PC-3 (cell line): ENCODE measurements at regions not wholly inside any gene's neighbourhood (a gene's known extent, or its start where the extent isn't known, plus 50 kb on each side); places are given as distances from the start of the nearest gene placed in this dataset.

Source experiments
- ATAC-seq: fragments of 200-7000 bp; cut with Tn5 transposase; 2 replicates; pipeline ENCODE4 v1.9.1; 2020; ENCODE audit warnings: mild to moderate bottlenecking, moderate library complexity
- BruUV-seq: library from RNA; stranded (reverse); fragments of 400-500 nt; replicated peaks from 2 replicates; lab custom pipeline; 2021; lab: Mats Ljungman, UMichigan
- CTCF ChIA-PET: fragments of 300-600 bp; sonication (Branson Sonifier 250); formaldehyde crosslinking; loops from one replicate; lab custom pipeline; 2022; ENCODE audit warnings: antibody characterized with exemption; lab: Charles Lee
- POLR2A ChIA-PET: fragments of 300-600 bp; sonication (Branson Sonifier 250); formaldehyde crosslinking; loops from one replicate; lab custom pipeline; 2022; ENCODE audit warnings: antibody characterized with exemption; ENCODE audit not compliant: unreplicated experiment; lab: Charles Lee
- DNase-seq: peaks from one replicate; pipeline ENCODE4 v3.0.0-alpha.2; 2015
- H2AFZ ChIP-seq: fragments of 300-600 bp; sonication (generic); 2 replicates; pipeline ENCODE4 v1.6.0; 2016; ENCODE audit warnings: antibody characterized with exemption, low read length
- H3F3A ChIP-seq: fragments of 300-600 bp; sonication (generic); one replicate; pipeline ENCODE4 v1.6.0; 2017; ENCODE audit warnings: antibody characterized with exemption, low read length, control low read depth, mild to moderate bottlenecking; ENCODE audit not compliant: unreplicated experiment
- H3K27ac ChIP-seq: fragments of 300-600 bp; sonication (generic); 2 replicates; pipeline ENCODE4 v1.5.1; 2016; ENCODE audit warnings: mild to moderate bottlenecking, low read length
- H3K27me3 ChIP-seq: fragments of 300-600 bp; sonication (generic); 2 replicates; pipeline ENCODE4 v1.6.1; 2016; ENCODE audit warnings: low read length, mixed read lengths
- H3K36me3 ChIP-seq: fragments of 300-600 bp; sonication (generic); 2 replicates; pipeline ENCODE4 v1.6.1; 2016; ENCODE audit warnings: low read depth, mixed run types, low read length, mixed read lengths
- H3K4me1 ChIP-seq: fragments of 300-600 bp; sonication (generic); 2 replicates; pipeline ENCODE4 v1.5.1; 2016; ENCODE audit warnings: low read length; ENCODE audit not compliant: insufficient read depth
- H3K4me2 ChIP-seq: fragments of 300-600 bp; sonication (generic); 2 replicates; pipeline ENCODE4 v1.6.0; 2016; ENCODE audit warnings: low read length
- H3K4me3 ChIP-seq: fragments of 300-600 bp; sonication (generic); 2 replicates; pipeline ENCODE4 v1.5.1; 2016; ENCODE audit warnings: mild to moderate bottlenecking, low read length, mixed read lengths
- H3K79me2 ChIP-seq: fragments of 300-600 bp; sonication (generic); 2 replicates; pipeline ENCODE4 v1.6.1; 2017; ENCODE audit warnings: low read length, mixed read lengths
- H3K9ac ChIP-seq: fragments of 300-600 bp; sonication (generic); 2 replicates; pipeline ENCODE4 v1.6.0; 2016; ENCODE audit warnings: mild to moderate bottlenecking, low read length
- H3K9me2 ChIP-seq: fragments of 300-600 bp; sonication (generic); replicated peaks from 2 replicates; pipeline ENCODE4 v1.6.1; 2016; ENCODE audit warnings: mixed run types, low read length, mixed read lengths
- H3K9me3 ChIP-seq: fragments of 300-600 bp; sonication (generic); 2 replicates; pipeline ENCODE4 v1.6.1; 2016; ENCODE audit warnings: low read length, mixed read lengths
- H4K20me1 ChIP-seq: fragments of 300-600 bp; sonication (generic); 2 replicates; pipeline ENCODE4 v1.6.1; 2016; ENCODE audit warnings: low read length, mixed read lengths
- CTCF ChIP-seq: fragments of 300-600 bp; sonication (generic); conservative IDR thresholded peaks from 2 replicates; pipeline ENCODE4 v1.5.1; 2017; ENCODE audit warnings: antibody characterized with exemption, low read depth, mild to moderate bottlenecking, low read length
- EZH2 ChIP-seq: fragments of 300-600 bp; sonication (generic); IDR thresholded peaks from one replicate; pipeline ENCODE4 v1.6.1; 2017; ENCODE audit warnings: antibody characterized with exemption, mild to moderate bottlenecking, low read length; ENCODE audit not compliant: unreplicated experiment
- EZH2phosphoT487 ChIP-seq: fragments of 300-600 bp; sonication (generic); IDR thresholded peaks from 2 replicates; pipeline ENCODE4 v1.6.1; 2018; ENCODE audit warnings: mild to moderate bottlenecking, antibody characterized with exemption, low read length, borderline replicate concordance
- intact Hi-C: fragments of 100-400 bp; cut with micrococcal nuclease; formaldehyde crosslinking; loops from 2 replicates; pipeline ENCODE4 v1.9.0; 2023

GRCh38 chr6:14965424-14966075, 280.3 kb upstream of the JARID2 start:
- Histone ChIP-seq H3K27ac (no peak overlapping the region), H3K36me3 (no peaks in the 10 kb centered on the region), H3F3A (no peaks in the 10 kb centered on the region), H3K27me3 (no peaks in the 10 kb centered on the region), H3K79me2 (no peaks in the 10 kb centered on the region), H3K9me2 (no peaks in the 10 kb centered on the region), H3K4me2 (no peak overlapping the region), H4K20me1 (no peaks in the 10 kb centered on the region), H2AFZ (0 out of 2 replicates have a peak overlapping the region, but pooled peaks have one; percentile 9), H3K4me1 (0 out of 2 replicates have a peak, but pooled peaks cover 7% of the 10 kb centered on the region), H3K9ac (no peak overlapping the region), H3K4me3 (no peak overlapping the region), H3K9me3 (peaks cover 4% of the 10 kb centered on the region; the same call in 1 of the 2 replicates)
- TF ChIP-seq EZH2phosphoT487 (no peak), CTCF (no peak), EZH2 (no peak)
- ChIA-PET POLR2A (interaction anchor here (0.6 kb wide), 1 partner anchor 377 kb away, joined by 3 read pairs; no protein-coding TSS in a partner anchor), CTCF (no interaction called here)
- DNase-seq: no peak
- ATAC-seq: no peak
- intact Hi-C loops: no loop called here
- BruUV-seq: no TSS peak

- no peaks in the 10 kb centered on the region for H3K79me2 ChIP-seq
- H3K4me3 ChIP-seq: no peak overlapping the region
- peaks cover 4% of the 10 kb centered on the region; the same call in 1 of the 2 replicates for H3K9me3 ChIP-seq
- H3K9me2 ChIP-seq: no peaks in the 10 kb centered on the region
- H3K27ac ChIP-seq: no peak overlapping the region
- ChIA-PET POLR2A (interaction anchor here (0.6 kb wide), 1 partner anchor 378 kb away, joined by 3 read pairs; no protein-coding TSS in a partner anchor), CTCF (no interaction called here)
- ATAC-seq (peak; percentile 68), DNase-seq (peak; percentile 40)
- no peak overlapping the region for H2AFZ ChIP-seq
- no peak overlapping the region for H3K9ac ChIP-seq
- H3K4me1 ChIP-seq: 0 out of 2 replicates have a peak, but pooled peaks cover 7% of the 10 kb centered on the region
- no peak for TF ChIP-seq CTCF
- no peak for TF ChIP-seq EZH2phosphoT487
- no peak for TF ChIP-seq EZH2
- H4K20me1 ChIP-seq: no peaks in the 10 kb centered on the region
- intact Hi-C loops: no loop called here
- H3K27me3 ChIP-seq: no peaks in the 10 kb centered on the region
- no TSS peak for BruUV-seq
- H3K4me2 ChIP-seq: no peak overlapping the region
- H3F3A ChIP-seq: no peaks in the 10 kb centered on the region
- no peaks in the 10 kb centered on the region for H3K36me3 ChIP-seq
Measured at GRCh38 chr6:14966096-14966905, 279.6 kb upstream of the JARID2 start.
